ENCODE measurements at regions not wholly inside any gene's neighbourhood (a gene's known extent, or its start where the extent isn't known, plus 50 kb on each side); places are given as distances from the start of the nearest gene placed in this dataset.

DNA sequence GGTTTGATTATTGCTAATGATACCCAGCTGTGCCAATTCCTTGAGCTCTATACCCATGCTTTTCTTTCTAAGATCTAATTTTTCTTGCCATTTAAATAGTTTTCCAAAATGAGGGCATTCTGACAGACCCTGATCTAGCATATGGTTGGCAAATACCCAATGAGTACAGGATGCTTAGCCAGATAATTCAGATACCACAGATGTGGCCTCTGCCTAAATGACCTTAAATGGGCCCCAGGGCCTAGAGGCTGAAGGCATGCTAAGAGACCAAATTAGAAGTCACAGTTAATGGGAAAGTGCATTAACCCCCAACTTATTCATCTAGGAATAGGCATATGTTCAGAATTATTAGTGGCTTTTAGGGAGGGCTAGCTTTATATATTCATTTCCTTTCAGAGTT lies 122.3 kb upstream of the CNOT2 start:
- Histone ChIP-seq H4K20me1 (replicated peaks; ENCODE audit: insufficient read depth) (no peaks in the 10 kb centered on the region), H3K9me2 (ENCODE audit: insufficient read depth) (no peaks in the 10 kb centered on the region), H3K79me2 (replicated peaks; ENCODE audit: insufficient read depth) (no peaks in the 10 kb centered on the region), H3K27ac (ENCODE audit: low read depth) (no peak overlapping the region), H3K4me2 (no peak overlapping the region), H2AFZ (no peak overlapping the region), H3K27me3 (ENCODE audit: insufficient read depth) (no peaks in the 10 kb centered on the region), H3K4me3 (no peak overlapping the region), H3F3A (replicated peaks; ENCODE audit: low read depth) (no peaks in the 10 kb centered on the region), H3K36me3 (ENCODE audit: insufficient read depth) (no peaks in the 10 kb centered on the region), H3K4me1 (ENCODE audit: insufficient read depth) (no peaks in the 10 kb centered on the region)
- TF ChIP-seq EZH2 (IDR thresholded peaks at IDR 0.05; ENCODE audit: low read depth, unreplicated experiment) (no peak), CREB1 (CRISPR knock-in tag; IDR thresholded peaks at IDR 0.05; ENCODE audit: low read depth) (no peak), STAT1 (IDR thresholded peaks at IDR 0.05; ENCODE audit: unreplicated experiment) (no peak), ZNF114 (CRISPR knock-in tag; IDR thresholded peaks at IDR 0.05) (no peak), EZH2phosphoT487 (IDR thresholded peaks at IDR 0.05; ENCODE audit: unreplicated experiment) (no peak), ZNF331 (CRISPR knock-in tag; IDR thresholded peaks at IDR 0.05; ENCODE audit: low read depth) (no peak), NANOG (IDR thresholded peaks at IDR 0.05; ENCODE audit: borderline replicate concordance) (no peak), JUNB (IDR thresholded peaks at IDR 0.05; ENCODE audit: unreplicated experiment) (no peak)
- TF ChIP-seq, protein P1, sequence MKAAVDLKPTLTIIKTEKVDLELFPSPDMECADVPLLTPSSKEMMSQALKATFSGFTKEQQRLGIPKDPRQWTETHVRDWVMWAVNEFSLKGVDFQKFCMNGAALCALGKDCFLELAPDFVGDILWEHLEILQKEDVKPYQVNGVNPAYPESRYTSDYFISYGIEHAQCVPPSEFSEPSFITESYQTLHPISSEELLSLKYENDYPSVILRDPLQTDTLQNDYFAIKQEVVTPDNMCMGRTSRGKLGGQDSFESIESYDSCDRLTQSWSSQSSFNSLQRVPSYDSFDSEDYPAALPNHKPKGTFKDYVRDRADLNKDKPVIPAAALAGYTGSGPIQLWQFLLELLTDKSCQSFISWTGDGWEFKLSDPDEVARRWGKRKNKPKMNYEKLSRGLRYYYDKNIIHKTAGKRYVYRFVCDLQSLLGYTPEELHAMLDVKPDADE (IDR thresholded peaks at IDR 0.05) = no peak
- TF ChIP-seq, protein P2, sequence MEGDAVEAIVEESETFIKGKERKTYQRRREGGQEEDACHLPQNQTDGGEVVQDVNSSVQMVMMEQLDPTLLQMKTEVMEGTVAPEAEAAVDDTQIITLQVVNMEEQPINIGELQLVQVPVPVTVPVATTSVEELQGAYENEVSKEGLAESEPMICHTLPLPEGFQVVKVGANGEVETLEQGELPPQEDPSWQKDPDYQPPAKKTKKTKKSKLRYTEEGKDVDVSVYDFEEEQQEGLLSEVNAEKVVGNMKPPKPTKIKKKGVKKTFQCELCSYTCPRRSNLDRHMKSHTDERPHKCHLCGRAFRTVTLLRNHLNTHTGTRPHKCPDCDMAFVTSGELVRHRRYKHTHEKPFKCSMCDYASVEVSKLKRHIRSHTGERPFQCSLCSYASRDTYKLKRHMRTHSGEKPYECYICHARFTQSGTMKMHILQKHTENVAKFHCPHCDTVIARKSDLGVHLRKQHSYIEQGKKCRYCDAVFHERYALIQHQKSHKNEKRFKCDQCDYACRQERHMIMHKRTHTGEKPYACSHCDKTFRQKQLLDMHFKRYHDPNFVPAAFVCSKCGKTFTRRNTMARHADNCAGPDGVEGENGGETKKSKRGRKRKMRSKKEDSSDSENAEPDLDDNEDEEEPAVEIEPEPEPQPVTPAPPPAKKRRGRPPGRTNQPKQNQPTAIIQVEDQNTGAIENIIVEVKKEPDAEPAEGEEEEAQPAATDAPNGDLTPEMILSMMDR (conservative IDR thresholded peaks at IDR 0.05; ENCODE audit: low read depth in 2 of 2) = no peak
- TF ChIP-seq, protein P3, sequence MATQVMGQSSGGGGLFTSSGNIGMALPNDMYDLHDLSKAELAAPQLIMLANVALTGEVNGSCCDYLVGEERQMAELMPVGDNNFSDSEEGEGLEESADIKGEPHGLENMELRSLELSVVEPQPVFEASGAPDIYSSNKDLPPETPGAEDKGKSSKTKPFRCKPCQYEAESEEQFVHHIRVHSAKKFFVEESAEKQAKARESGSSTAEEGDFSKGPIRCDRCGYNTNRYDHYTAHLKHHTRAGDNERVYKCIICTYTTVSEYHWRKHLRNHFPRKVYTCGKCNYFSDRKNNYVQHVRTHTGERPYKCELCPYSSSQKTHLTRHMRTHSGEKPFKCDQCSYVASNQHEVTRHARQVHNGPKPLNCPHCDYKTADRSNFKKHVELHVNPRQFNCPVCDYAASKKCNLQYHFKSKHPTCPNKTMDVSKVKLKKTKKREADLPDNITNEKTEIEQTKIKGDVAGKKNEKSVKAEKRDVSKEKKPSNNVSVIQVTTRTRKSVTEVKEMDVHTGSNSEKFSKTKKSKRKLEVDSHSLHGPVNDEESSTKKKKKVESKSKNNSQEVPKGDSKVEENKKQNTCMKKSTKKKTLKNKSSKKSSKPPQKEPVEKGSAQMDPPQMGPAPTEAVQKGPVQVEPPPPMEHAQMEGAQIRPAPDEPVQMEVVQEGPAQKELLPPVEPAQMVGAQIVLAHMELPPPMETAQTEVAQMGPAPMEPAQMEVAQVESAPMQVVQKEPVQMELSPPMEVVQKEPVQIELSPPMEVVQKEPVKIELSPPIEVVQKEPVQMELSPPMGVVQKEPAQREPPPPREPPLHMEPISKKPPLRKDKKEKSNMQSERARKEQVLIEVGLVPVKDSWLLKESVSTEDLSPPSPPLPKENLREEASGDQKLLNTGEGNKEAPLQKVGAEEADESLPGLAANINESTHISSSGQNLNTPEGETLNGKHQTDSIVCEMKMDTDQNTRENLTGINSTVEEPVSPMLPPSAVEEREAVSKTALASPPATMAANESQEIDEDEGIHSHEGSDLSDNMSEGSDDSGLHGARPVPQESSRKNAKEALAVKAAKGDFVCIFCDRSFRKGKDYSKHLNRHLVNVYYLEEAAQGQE (IDR thresholded peaks at IDR 0.05; ENCODE audit: unreplicated experiment) = no peak
- H3K4me3 Mint-ChIP-seq = no peak overlapping the region
- ATAC-seq = no peak
- no peaks in the 10 kb centered on the region for H3K9me3 Mint-ChIP-seq
- no peaks in the 10 kb centered on the region for H3K27me3 Mint-ChIP-seq (ENCODE audit: insufficient read depth, low read depth, poor library complexity)
- no peaks in the 10 kb centered on the region for H3K4me1 Mint-ChIP-seq
- no peak overlapping the region for H3K27ac Mint-ChIP-seq
- DNase-seq (ENCODE audit: low spot score) = no peak
- no peaks in the 10 kb centered on the region for H3K36me3 Mint-ChIP-seq (ENCODE audit: low read depth)
